ENCODE measurements at regions not wholly inside any gene's neighbourhood (a gene's known extent, or its start where the extent isn't known, plus 50 kb on each side); places are given as distances from the start of the nearest gene placed in this dataset.

GRCh38 chr15:46709460-46710083 is 1007.7 kb upstream of the SEMA6D start:
- H3K4me1 Mint-ChIP-seq (ENCODE audit: low read depth, unreplicated experiment): peaks cover 3% of the 10 kb centered on the region
- Histone ChIP-seq H3K4me2 (ENCODE audit: low read length) (no peak overlapping the region), H3K79me2 (ENCODE audit: insufficient read depth, low read length) (no peaks in the 10 kb centered on the region), H3K9me3 (ENCODE audit: insufficient read depth, low read depth, low read length) (peaks cover 3% of the 10 kb centered on the region), H3K4me3 (ENCODE audit: insufficient read depth, low read depth, low read length) (no peak overlapping the region), H4K20me1 (ENCODE audit: insufficient read depth, low read length) (no peaks in the 10 kb centered on the region), H3K9ac (ENCODE audit: low read length) (no peak overlapping the region), H3K36me3 (ENCODE audit: insufficient read depth, low read length) (no peaks in the 10 kb centered on the region), H3K27me3 (ENCODE audit: insufficient read depth, low read length) (no peaks in the 10 kb centered on the region), H3K27ac (ENCODE audit: low read depth, low read length) (no peak overlapping the region), H2AFZ (ENCODE audit: low read depth, low read length) (no peak overlapping the region), H3K4me1 (ENCODE audit: insufficient read depth, low read length) (no peaks in the 10 kb centered on the region)
- no peaks in the 10 kb centered on the region for H3K27me3 Mint-ChIP-seq (ENCODE audit: low read depth, unreplicated experiment)
- no peak overlapping the region for H3K27ac Mint-ChIP-seq (ENCODE audit: unreplicated experiment)
- H3K4me3 Mint-ChIP-seq (ENCODE audit: unreplicated experiment): no peak overlapping the region
- peaks cover 6% of the 10 kb centered on the region for H3K9me3 Mint-ChIP-seq (ENCODE audit: unreplicated experiment)
- H3K36me3 Mint-ChIP-seq (ENCODE audit: low read depth, unreplicated experiment): no peaks in the 10 kb centered on the region
- TF ChIP-seq EZH2 (IDR thresholded peaks at IDR 0.05; ENCODE audit: insufficient read depth, low read length): no peak
- TF ChIP-seq CTCF (IDR thresholded peaks at IDR 0.05; ENCODE audit: insufficient read depth, low read depth, low read length): no peak
- no peak for FAIRE-seq
- no peak for DNase-seq (ENCODE audit: low read depth)

GRCh38 chr15:46710401-46710960 is 1006.8 kb upstream of the SEMA6D start:
- DNase-seq (ENCODE audit: low read depth) (no peak), FAIRE-seq (no peak)
- H4K20me1 ChIP-seq (ENCODE audit: insufficient read depth, low read length): no peaks in the 10 kb centered on the region
- peaks cover 3% of the 10 kb centered on the region for H3K4me1 Mint-ChIP-seq (ENCODE audit: low read depth, unreplicated experiment)
- TF ChIP-seq CTCF (IDR thresholded peaks at IDR 0.05; ENCODE audit: insufficient read depth, low read depth, low read length): no peak
- TF ChIP-seq EZH2 (IDR thresholded peaks at IDR 0.05; ENCODE audit: insufficient read depth, low read length): no peak
- no peak overlapping the region for H3K4me2 ChIP-seq (ENCODE audit: low read length)
- no peaks in the 10 kb centered on the region for H3K36me3 ChIP-seq (ENCODE audit: insufficient read depth, low read length)
- no peaks in the 10 kb centered on the region for H3K9me3 ChIP-seq (ENCODE audit: insufficient read depth, low read depth, low read length)
- H3K9me3 Mint-ChIP-seq (ENCODE audit: unreplicated experiment): peaks cover 1% of the 10 kb centered on the region
- H3K36me3 Mint-ChIP-seq (ENCODE audit: low read depth, unreplicated experiment): no peaks in the 10 kb centered on the region
- H3K27me3 Mint-ChIP-seq (ENCODE audit: low read depth, unreplicated experiment): no peaks in the 10 kb centered on the region
- no peak overlapping the region for H3K9ac ChIP-seq (ENCODE audit: low read length)
- no peak overlapping the region for H2AFZ ChIP-seq (ENCODE audit: low read depth, low read length)
- H3K27ac Mint-ChIP-seq (ENCODE audit: unreplicated experiment): no peak overlapping the region
- no peaks in the 10 kb centered on the region for H3K79me2 ChIP-seq (ENCODE audit: insufficient read depth, low read length)
- no peaks in the 10 kb centered on the region for H3K4me1 ChIP-seq (ENCODE audit: insufficient read depth, low read length)
- no peak overlapping the region for H3K4me3 ChIP-seq (ENCODE audit: insufficient read depth, low read depth, low read length)
- H3K4me3 Mint-ChIP-seq (ENCODE audit: unreplicated experiment): no peak overlapping the region
- no peaks in the 10 kb centered on the region for H3K27me3 ChIP-seq (ENCODE audit: insufficient read depth, low read length)
- H3K27ac ChIP-seq (ENCODE audit: low read depth, low read length): no peak overlapping the region

- TF ChIP-seq EZH2 (IDR thresholded peaks at IDR 0.05; ENCODE audit: insufficient read depth, low read length) (no peak), CTCF (IDR thresholded peaks at IDR 0.05; ENCODE audit: insufficient read depth, low read depth, low read length) (no peak)
- Mint-ChIP-seq H3K27me3 (ENCODE audit: low read depth, unreplicated experiment) (no peaks in the 10 kb centered on the region), H3K4me3 (ENCODE audit: unreplicated experiment) (no peak overlapping the region), H3K4me1 (ENCODE audit: low read depth, unreplicated experiment) (peaks cover 3% of the 10 kb centered on the region), H3K36me3 (ENCODE audit: low read depth, unreplicated experiment) (no peaks in the 10 kb centered on the region), H3K9me3 (ENCODE audit: unreplicated experiment) (no peaks in the 10 kb centered on the region), H3K27ac (ENCODE audit: unreplicated experiment) (no peak overlapping the region)
- no peak overlapping the region for H3K27ac ChIP-seq (ENCODE audit: low read depth, low read length)
- no peak overlapping the region for H2AFZ ChIP-seq (ENCODE audit: low read depth, low read length)
- no peaks in the 10 kb centered on the region for H4K20me1 ChIP-seq (ENCODE audit: insufficient read depth, low read length)
- H3K27me3 ChIP-seq (ENCODE audit: insufficient read depth, low read length): no peaks in the 10 kb centered on the region
- H3K4me1 ChIP-seq (ENCODE audit: insufficient read depth, low read length): no peaks in the 10 kb centered on the region
- H3K9ac ChIP-seq (ENCODE audit: low read length): no peak overlapping the region
- H3K79me2 ChIP-seq (ENCODE audit: insufficient read depth, low read length): no peaks in the 10 kb centered on the region
- FAIRE-seq: no peak
- no peak for DNase-seq (ENCODE audit: low read depth)
- H3K4me3 ChIP-seq (ENCODE audit: insufficient read depth, low read depth, low read length): no peak overlapping the region
- no peaks in the 10 kb centered on the region for H3K36me3 ChIP-seq (ENCODE audit: insufficient read depth, low read length)
- H3K4me2 ChIP-seq (ENCODE audit: low read length): no peak overlapping the region
- no peaks in the 10 kb centered on the region for H3K9me3 ChIP-seq (ENCODE audit: insufficient read depth, low read depth, low read length)
These were observed 1004.3 kb upstream of the SEMA6D start for GRCh38 chr15:46713045-46713444.

Data from astrocyte (in vitro differentiated cells and primary cell).